ENCODE measurements at regions not wholly inside any gene's neighbourhood (a gene's known extent, or its start where the extent isn't known, plus 50 kb on each side); places are given as distances from the start of the nearest gene placed in this dataset.

GRCh38 chr14:85280074-85280473 is 249.9 kb upstream of the FLRT2 start:
- no peak for TF ChIP-seq POLR2A (IDR thresholded peaks at IDR 0.05)
- no peak for TF ChIP-seq CTCF (IDR thresholded peaks at IDR 0.05)
